ENCODE measurements at regions not wholly inside any gene's neighbourhood (a gene's known extent, or its start where the extent isn't known, plus 50 kb on each side); places are given as distances from the start of the nearest gene placed in this dataset.

DNA sequence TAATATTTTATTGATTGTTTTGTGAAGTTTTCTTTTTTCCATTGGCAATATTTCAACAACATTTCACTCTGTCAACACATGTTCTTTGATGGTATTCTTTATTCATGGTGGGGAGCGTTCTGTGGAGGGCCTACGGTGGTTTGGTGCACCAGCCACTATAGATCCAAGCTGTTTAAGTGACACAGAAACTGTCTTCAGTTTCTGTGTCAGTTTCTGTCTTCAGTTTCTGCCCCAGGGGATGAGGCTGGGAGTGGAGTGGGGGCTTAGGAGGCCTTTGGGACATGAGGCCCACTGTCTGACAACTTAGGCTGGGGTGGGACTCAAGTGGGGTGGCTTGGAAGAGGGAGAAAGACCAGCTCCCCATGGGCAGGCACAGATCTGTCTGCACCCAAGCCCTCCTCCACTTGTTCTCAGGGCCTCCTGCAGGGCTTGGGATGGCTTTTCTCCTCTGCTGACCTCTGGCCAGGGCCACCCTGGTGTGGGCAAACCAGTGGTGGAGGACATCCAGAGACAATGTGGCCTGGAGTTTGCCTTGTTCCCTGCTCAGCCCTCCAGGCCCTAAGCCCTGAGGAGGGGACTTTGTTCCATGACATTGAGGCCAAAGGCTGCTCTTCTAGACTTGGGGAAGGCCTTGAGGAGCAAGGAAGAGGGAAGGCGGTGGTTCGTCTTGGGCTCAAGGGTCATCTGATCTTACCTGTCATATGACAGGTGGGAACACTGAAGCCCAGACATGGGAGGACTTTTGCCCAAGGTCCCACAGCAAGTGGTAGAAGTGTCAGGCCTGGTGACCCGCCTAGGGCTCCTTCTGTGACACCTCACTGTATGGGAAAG, 60.3 kb upstream of the SMAD6 start:
- TF ChIP-seq CTCF (optimal IDR thresholded peaks at IDR 0.05 in 1 of 3, IDR thresholded peaks at IDR 0.05 in 1 of 3, conservative IDR thresholded peaks at IDR 0.05 in 1 of 3; ENCODE audit: extremely low read depth in 1 of 3, insufficient read depth in 2 of 3, low read length in 3 of 3) (no peak), EZH2 (IDR thresholded peaks at IDR 0.05; ENCODE audit: low read length) (no peak)
